GM12892 (cell line): ENCODE measurements at regions not wholly inside any gene's neighbourhood (a gene's known extent, or its start where the extent isn't known, plus 50 kb on each side); places are given as distances from the start of the nearest gene placed in this dataset.

ENCODE experiments used
- POLR2AphosphoS5 ChIP-seq: IDR thresholded peaks from 2 replicates; pipeline ENCODE4 v1.6.1; 2011; ENCODE audit warnings: low read depth, low read length, control low read depth
- TAF1 ChIP-seq: IDR thresholded peaks from 2 replicates; pipeline ENCODE4 v1.6.1; 2011; ENCODE audit warnings: low read depth, mild to moderate bottlenecking, control low read depth, low read length, borderline replicate concordance

DNA sequence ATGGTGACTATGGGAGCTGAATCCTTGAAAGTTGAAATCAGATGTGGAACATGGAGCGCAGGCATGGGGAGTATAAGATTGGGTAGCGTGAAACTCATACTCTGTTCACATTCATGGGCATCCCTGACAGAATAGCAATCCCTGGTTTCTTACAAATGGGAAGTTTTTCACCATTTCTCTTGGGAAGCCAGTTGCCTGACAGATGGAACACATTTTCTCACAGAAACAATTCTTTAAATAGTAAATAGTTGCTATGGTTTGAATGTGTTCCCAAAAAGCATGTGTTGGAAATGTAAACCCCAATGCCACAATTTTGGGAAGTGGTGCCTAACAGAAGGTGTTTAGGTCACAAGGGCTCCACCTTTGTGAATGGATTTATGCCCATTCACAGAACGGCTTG is 262.8 kb upstream of the HS3ST5 start:
- TF ChIP-seq TAF1 (no peak), POLR2AphosphoS5 (no peak)
